ENCODE measurements at regions not wholly inside any gene's neighbourhood (a gene's known extent, or its start where the extent isn't known, plus 50 kb on each side); places are given as distances from the start of the nearest gene placed in this dataset.
"Not testable (repeated sequence)": the region's sequence is repeated elsewhere in the genome, so short reads cannot be mapped to it uniquely, and the experiment has no call there.

- DNase-seq, result no peak
Measured at GRCh38 chr11:130526846-130527245, 78.4 kb downstream of the ADAMTS15 start.

GRCh38 chr11:130527636-130528297 is 79.3 kb downstream of the ADAMTS15 start:
- DNase-seq, result no peak

- DNase-seq, result no peak
Measured at GRCh38 chr11:130528298-130529261, 80.1 kb downstream of the ADAMTS15 start.

- DNase-seq, result no peak
Measured at GRCh38 chr11:130529366-130529765, 80.9 kb downstream of the ADAMTS15 start.

- no peak for DNase-seq
Measured at GRCh38 chr11:130531061-130531460, 82.6 kb downstream of the ADAMTS15 start.

- no peak for DNase-seq
Measured at GRCh38 chr11:130533113-130533798, 84.8 kb downstream of the ADAMTS15 start.

- no peak for DNase-seq
Measured at GRCh38 chr11:130533871-130534270, 85.4 kb downstream of the ADAMTS15 start.

GRCh38 chr11:130534551-130534950 is 86.1 kb downstream of the ADAMTS15 start:
- DNase-seq, result no peak

GRCh38 chr11:130535520-130535919 is 87.1 kb downstream of the ADAMTS15 start:
- DNase-seq, result no peak

GRCh38 chr11:130536106-130537040 is 87.9 kb downstream of the ADAMTS15 start:
- DNase-seq, result no peak

GRCh38 chr11:130539680-130540079 is 91.2 kb downstream of the ADAMTS15 start:
- DNase-seq, result not testable (repeated sequence)

GRCh38 chr11:130544266-130544665 is 95.8 kb downstream of the ADAMTS15 start:
- DNase-seq, result no peak

GRCh38 chr11:130545449-130546072 is 97.1 kb downstream of the ADAMTS15 start:
- no peak for DNase-seq

GRCh38 chr11:130546438-130546837 is 98.0 kb downstream of the ADAMTS15 start:
- DNase-seq, result no peak

- no peak for DNase-seq
Measured at GRCh38 chr11:130546901-130547694, 98.7 kb downstream of the ADAMTS15 start.

- no peak for DNase-seq
Measured at GRCh38 chr11:130547761-130548490, 99.5 kb downstream of the ADAMTS15 start.

GRCh38 chr11:130548491-130548833 is 100.0 kb downstream of the ADAMTS15 start:
- no peak for DNase-seq

- no peak for DNase-seq
Measured at GRCh38 chr11:130549393-130549999, 101.1 kb downstream of the ADAMTS15 start.

- no peak for DNase-seq
Measured at GRCh38 chr11:130550150-130550549, 101.7 kb downstream of the ADAMTS15 start.

- DNase-seq, result no peak
Measured at GRCh38 chr11:130550984-130551383, 102.5 kb downstream of the ADAMTS15 start.
